AG09319 (cell line): ENCODE measurements at regions not wholly inside any gene's neighbourhood (a gene's known extent, or its start where the extent isn't known, plus 50 kb on each side); places are given as distances from the start of the nearest gene placed in this dataset.
"Not testable (repeated sequence)": the region's sequence is repeated elsewhere in the genome, so short reads cannot be mapped to it uniquely, and the experiment has no call there.

ENCODE experiments used
- DNase-seq: peaks from one replicate; pipeline ENCODE4 v3.0.0-alpha.2; 2010; ENCODE audit warnings: low read depth; ENCODE audit errors: extremely low read depth
- TF ChIP-seq, protein P1 (sequence below): IDR thresholded peaks from 2 replicates; pipeline ENCODE4 v1.5.1; 2011; ENCODE audit warnings: low read depth, mild to moderate bottlenecking, inconsistent platforms, low read length, moderate library complexity

DNA sequence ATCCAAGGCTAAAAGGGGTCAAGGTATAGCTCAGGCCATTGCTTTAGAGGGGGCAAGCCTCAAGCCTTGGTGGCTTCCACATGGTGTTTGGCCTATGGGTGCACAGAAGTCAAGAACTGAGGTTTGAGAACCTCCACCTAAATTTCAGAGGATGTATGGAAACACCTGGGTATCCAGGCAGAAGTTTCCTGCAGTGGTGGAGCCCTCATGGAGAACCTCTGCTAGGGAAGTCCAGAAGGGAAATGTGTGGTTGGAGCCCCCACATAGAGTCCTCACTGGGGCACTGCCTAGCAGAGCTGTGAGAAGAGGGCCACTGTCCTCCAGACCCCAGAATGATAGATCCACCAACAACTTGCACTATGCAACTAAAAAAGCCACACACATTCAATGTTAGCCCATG is 678.7 kb upstream of the ADGRB3 start:
- DNase-seq, result no peak
- TF ChIP-seq, protein P1, sequence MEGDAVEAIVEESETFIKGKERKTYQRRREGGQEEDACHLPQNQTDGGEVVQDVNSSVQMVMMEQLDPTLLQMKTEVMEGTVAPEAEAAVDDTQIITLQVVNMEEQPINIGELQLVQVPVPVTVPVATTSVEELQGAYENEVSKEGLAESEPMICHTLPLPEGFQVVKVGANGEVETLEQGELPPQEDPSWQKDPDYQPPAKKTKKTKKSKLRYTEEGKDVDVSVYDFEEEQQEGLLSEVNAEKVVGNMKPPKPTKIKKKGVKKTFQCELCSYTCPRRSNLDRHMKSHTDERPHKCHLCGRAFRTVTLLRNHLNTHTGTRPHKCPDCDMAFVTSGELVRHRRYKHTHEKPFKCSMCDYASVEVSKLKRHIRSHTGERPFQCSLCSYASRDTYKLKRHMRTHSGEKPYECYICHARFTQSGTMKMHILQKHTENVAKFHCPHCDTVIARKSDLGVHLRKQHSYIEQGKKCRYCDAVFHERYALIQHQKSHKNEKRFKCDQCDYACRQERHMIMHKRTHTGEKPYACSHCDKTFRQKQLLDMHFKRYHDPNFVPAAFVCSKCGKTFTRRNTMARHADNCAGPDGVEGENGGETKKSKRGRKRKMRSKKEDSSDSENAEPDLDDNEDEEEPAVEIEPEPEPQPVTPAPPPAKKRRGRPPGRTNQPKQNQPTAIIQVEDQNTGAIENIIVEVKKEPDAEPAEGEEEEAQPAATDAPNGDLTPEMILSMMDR, result no peak

DNA sequence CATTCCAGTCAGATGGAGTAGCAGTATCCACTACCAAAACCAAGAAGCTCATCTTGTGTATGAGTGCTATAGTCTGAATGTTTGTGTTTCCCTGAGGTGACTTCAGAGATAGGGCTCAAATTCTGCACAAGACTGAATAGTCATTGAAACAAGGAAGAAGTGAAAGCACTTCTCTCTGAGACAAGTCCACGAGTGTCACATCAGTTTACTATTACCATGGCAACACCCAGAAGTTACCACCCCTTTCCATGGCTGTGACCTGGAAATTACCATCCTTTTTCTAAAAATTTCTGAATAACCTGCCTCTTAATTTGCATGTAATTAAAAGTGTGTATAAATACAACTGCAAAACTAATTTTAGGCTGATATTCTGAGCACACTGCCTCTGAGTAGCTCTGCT is 682.1 kb upstream of the ADGRB3 start:
- TF ChIP-seq, protein P1, result no peak
- DNase-seq, result no peak

DNA sequence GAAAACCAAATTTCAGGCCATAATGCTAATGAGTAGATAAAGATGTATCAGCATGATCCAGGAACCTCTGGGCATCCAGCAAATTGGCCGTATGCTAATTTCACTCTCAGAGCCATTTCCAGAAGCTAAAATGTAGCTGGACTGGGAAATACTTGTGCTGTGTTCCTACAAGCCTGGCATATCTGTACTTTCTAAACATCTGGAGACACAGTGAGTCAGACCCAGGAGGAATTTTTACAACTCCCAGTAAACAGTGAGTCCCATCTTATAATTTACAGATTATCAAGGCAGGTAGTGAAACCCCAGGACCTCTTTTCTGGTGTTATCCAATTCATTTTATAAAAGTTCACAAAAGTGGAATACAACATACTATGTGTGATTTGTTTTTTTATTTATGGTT is 683.0 kb upstream of the ADGRB3 start:
- TF ChIP-seq, protein P1, result no peak
- DNase-seq, result no peak

DNA sequence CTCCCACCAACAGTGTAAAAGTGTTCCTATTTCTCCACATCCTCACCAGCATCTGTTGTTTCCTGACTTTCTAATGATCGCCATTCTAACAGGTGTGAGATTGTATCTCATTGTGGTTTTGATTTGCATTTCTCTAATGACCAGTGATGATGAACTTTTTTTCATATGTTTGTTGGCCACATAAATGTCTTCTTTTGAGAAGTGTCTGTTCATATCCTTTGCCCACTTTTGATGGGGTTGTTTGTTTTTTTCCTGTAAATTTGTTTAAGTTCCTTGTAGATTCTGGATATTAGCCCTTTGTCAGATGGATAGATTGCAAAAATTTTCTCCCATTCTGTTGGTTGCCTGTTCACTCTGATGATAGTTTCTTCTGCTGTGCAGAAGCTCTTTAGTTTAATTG is 687.3 kb upstream of the ADGRB3 start:
- not testable (repeated sequence) for DNase-seq

DNA sequence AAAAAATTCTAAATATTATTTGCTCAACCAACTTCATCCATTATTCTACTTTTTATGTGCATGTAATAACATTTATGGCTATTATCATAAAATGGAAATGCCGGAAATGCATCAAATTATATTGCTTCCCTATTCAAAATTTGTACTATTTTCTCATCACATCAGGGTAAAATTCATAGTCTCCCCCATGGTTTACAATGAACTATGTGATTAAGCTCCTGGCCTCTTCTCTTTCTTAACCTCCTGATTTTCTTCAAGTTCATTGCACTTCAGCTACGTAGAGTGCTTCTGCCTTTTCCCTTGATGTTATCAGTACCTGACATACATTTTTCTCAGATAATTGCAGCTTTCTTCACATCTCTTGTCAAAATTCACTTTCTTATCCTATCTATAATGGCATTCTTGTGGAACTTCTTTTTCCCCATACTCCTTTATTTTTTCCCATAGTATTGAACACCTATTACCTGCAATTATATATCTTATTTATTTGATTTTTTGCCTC is 699.1 kb upstream of the ADGRB3 start:
- TF ChIP-seq, protein P1, result no peak
- DNase-seq, result no peak

DNA sequence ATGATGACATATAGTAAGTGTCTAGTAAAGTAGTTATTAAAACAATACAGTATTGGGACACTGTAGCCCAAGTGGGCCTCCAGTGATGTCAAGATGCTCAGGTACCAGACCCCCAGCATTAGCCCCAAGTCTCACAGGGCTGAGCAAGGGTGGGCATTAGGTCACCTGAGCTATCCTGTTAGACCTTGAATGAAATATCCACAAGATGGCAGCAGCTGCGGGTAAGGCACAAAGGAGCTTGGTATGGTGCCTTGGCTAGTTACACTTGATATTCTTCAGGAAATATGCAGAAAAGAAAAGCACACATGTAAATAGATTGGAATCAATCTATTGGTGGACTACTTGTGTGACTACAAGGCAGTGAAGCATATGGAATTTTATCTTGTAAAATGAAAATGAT is 701.8 kb upstream of the ADGRB3 start:
- no peak for DNase-seq
- TF ChIP-seq, protein P1, result no peak

DNA sequence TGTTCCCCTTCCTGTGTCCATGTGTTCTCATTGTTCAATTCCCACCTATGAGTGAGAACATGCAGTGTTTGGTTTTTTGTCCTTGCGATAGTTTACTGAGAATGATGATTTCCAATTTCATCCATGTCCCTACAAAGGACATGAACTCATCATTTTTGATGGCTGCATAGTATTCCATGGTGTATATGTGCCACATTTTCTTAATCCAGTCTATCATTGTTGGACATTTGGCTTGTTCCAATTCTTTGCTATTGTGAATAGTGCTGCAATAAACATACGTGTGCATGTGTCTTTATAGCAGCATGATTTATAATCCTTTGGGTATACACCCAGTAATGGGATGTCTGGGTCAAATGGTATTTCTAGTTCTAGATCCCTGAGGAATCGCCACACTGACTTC is 712.5 kb upstream of the ADGRB3 start:
- not testable (repeated sequence) for DNase-seq

DNA sequence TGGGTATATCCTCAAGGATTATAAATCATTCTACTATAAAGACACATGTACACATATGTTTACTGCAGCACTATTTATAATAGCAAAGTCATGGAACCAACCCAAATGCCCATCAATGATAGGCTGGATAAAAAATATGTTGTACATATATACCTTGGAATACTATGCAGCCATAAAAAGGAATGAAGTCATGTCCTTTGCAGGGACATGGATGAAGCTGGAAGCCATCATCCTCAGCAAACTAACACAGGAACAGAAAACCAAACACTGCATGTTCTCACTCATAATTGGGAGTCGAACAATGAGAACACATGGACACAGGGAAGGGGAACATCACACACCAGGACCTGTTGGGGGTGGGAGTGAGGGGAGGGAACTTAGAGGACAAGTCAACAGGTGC is 715.0 kb upstream of the ADGRB3 start:
- DNase-seq, result not testable (repeated sequence)

DNA sequence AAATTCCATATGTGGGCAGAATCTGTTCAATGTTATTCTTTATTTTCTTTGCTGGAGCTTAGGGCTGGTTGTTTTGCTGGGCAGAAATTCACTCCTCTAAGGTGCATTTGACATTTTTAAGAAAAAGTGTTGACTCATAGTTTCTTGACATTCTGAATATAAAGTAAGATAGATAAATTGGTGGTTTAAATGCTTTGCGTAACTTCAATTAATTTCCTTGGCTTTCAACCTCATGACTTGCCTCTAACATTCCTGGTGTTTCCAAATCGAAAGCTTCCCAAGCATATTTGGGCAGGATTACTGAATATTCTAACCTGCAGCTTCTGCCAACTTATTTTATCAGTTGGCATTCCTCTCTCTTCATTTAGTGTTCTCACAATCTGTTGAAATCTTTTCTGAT is 718.7 kb upstream of the ADGRB3 start:
- no peak for DNase-seq
- TF ChIP-seq, protein P1, result no peak
